ENCODE measurements at regions not wholly inside any gene's neighbourhood (a gene's known extent, or its start where the extent isn't known, plus 50 kb on each side); places are given as distances from the start of the nearest gene placed in this dataset.
"Not testable (repeated sequence)": the region's sequence is repeated elsewhere in the genome, so short reads cannot be mapped to it uniquely, and the experiment has no call there.

- TF ChIP-seq CTCF (IDR thresholded peaks at IDR 0.05; ENCODE audit: insufficient read depth, low read depth, low read length); EZH2 (IDR thresholded peaks at IDR 0.05; ENCODE audit: insufficient read depth, low read length): not testable (repeated sequence)
These were observed 122.5 kb downstream of the PABPC4L start for GRCh38 chr4:134079085-134079484.
